Right atrium auricular region (tissue), 2 donors: ENCODE measurements at regions not wholly inside any gene's neighbourhood (a gene's known extent, or its start where the extent isn't known, plus 50 kb on each side); places are given as distances from the start of the nearest gene placed in this dataset.

Experiments used
- DNase-seq: peaks from one replicate; pipeline ENCODE4 v3.0.0-alpha.2; 2019; ENCODE audit warnings: low spot score
- H3K27ac ChIP-seq, 2 donors: fragments of 200-600 bp; sonication (generic); 1 replicate in 1 of 2; 2 replicates in 1 of 2; pipeline ENCODE4 v1.5.1; 2016 to 2019
- H3K27me3 ChIP-seq, 2 donors: fragments of 200-600 bp; sonication (generic); one replicate each; pipeline versions ENCODE4 v1.5.1 to v1.6.0; 2017 to 2019
- H3K36me3 ChIP-seq: fragments of 200-600 bp; sonication (generic); one replicate; pipeline ENCODE4 v1.5.1; 2016
- H3K4me1 ChIP-seq, 2 donors: fragments of 200-600 bp; sonication (generic); one replicate each; pipeline versions ENCODE4 v1.5.1 to v1.6.0; 2017 to 2019
- H3K4me3 ChIP-seq, 2 donors: fragments of 200-600 bp; sonication (generic); 1 replicate in 1 of 2; 2 replicates in 1 of 2; pipeline ENCODE4 v1.5.1; 2017 to 2019; ENCODE audit warnings: mild to moderate bottlenecking in 1 of 2, moderate library complexity in 1 of 2
- H3K9me3 ChIP-seq, 2 donors: fragments of 200-600 bp; sonication (generic); one replicate each; pipeline ENCODE4 v1.5.1; 2019
- CTCF ChIP-seq, 2 donors: fragments of 200-600 bp; sonication (generic); IDR thresholded peaks; one replicate each; pipeline ENCODE4 v1.5.1; 2019; ENCODE audit warnings: antibody characterized with exemption in 2 of 2

DNA sequence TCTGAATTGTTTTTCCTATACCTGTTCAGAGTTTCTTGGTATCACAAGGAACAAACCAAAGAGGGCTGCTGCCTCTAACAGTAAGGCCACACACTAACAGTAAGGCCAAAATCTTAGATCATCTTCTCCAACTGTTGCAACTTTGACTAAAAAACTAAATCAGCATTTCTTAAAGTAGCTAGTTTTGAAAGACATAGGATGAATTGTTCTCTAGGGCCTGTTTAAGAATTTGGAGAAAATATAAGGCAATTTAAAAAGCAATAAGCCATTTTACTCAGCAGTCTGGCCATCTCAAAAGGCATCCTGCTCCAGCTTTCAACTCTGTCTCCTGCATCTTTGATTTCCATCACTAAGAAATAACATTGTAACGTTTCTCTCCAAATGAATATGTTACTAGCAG is 105.0 kb upstream of the MON1B start:
- DNase-seq = no peak
- Histone ChIP-seq H3K36me3 (no peaks in the 10 kb centered on the region), H3K27me3 (no peaks in the 10 kb centered on the region), H3K27ac (no peak overlapping the region), H3K4me3 (no peak overlapping the region), H3K4me1 (no peaks in the 10 kb centered on the region), H3K9me3 (no peaks in the 10 kb centered on the region)
- TF ChIP-seq CTCF (IDR thresholded peaks at IDR 0.05) = no peak

DNA sequence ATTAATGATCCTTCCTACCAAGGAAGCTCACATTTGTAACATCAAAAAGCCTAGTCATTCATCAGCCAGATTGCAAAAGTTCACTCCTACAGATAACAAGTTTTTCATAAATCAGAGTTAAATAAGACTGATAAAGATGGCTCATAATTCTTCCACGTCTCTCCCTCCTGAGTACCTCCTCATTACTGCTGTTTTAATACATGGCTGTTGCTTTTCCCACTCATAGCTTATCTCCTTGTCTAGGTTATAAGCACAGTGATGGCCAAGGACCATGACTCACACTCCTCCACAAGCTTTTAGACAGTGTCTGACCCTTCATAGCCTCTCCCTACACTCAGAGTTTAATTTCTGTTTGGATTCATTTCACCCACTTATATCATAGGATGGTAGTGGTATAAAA is 100.9 kb upstream of the MON1B start:
- no peak overlapping the region for H3K27ac ChIP-seq
- H3K4me1 ChIP-seq = no peaks in the 10 kb centered on the region
- no peak for TF ChIP-seq CTCF (IDR thresholded peaks at IDR 0.05)
- no peaks in the 10 kb centered on the region for H3K36me3 ChIP-seq
- H3K27me3 ChIP-seq = no peaks in the 10 kb centered on the region
- H3K9me3 ChIP-seq = no peaks in the 10 kb centered on the region
- no peak overlapping the region for H3K4me3 ChIP-seq
- DNase-seq = no peak

DNA sequence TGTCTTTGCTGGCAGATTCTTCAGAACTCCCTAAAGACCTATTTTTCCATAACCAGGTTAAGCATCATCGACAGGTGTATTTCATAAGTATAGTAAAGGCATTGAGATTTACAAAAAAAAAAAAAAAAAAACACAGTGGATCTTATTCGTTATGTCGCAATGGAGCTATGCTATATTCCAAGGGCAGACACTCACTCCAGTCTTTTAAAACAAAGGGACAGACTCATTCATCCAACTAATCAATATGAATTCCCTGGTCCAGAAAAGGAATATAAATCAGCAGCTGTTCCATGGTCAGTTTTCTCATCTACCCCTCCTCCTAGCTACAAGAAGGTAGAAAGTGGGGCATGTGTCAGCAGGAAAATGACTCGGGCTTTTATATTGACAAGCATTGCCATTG is 97.7 kb upstream of the MON1B start:
- Histone ChIP-seq H3K4me1 (no peaks in the 10 kb centered on the region), H3K27me3 (no peaks in the 10 kb centered on the region), H3K9me3 (no peaks in the 10 kb centered on the region), H3K4me3 (no peak overlapping the region), H3K36me3 (no peaks in the 10 kb centered on the region), H3K27ac (no peak overlapping the region)
- no peak for TF ChIP-seq CTCF (IDR thresholded peaks at IDR 0.05)
- DNase-seq = no peak

GRCh38 chr16:77093999-77094398 is 97.0 kb upstream of the MON1B start:
- Histone ChIP-seq H3K4me3 (no peak overlapping the region), H3K27ac (no peak overlapping the region), H3K27me3 (no peaks in the 10 kb centered on the region), H3K9me3 (no peaks in the 10 kb centered on the region), H3K4me1 (no peaks in the 10 kb centered on the region), H3K36me3 (no peaks in the 10 kb centered on the region)
- DNase-seq = no peak
- TF ChIP-seq CTCF (IDR thresholded peaks at IDR 0.05) = no peak

- no peak overlapping the region for H3K4me3 ChIP-seq
- TF ChIP-seq CTCF (IDR thresholded peaks at IDR 0.05) = no peak
Observed at GRCh38 chr16:77111056-77111565, 79.9 kb upstream of the MON1B start.

GRCh38 chr16:77112746-77113145 is 78.2 kb upstream of the MON1B start:
- H3K9me3 ChIP-seq = no peaks in the 10 kb centered on the region
- H3K36me3 ChIP-seq = no peaks in the 10 kb centered on the region
- no peak overlapping the region for H3K4me3 ChIP-seq
- no peak for DNase-seq
- H3K4me1 ChIP-seq = peaks cover 0 to 6% of the 10 kb centered on the region in 2 donors
- no peak overlapping the region for H3K27ac ChIP-seq
- no peaks in the 10 kb centered on the region for H3K27me3 ChIP-seq
- TF ChIP-seq CTCF (IDR thresholded peaks at IDR 0.05) = no peak

More at GRCh38 chr16:77111056-77111565, 79.9 kb upstream of the MON1B start:
- Histone ChIP-seq H3K27me3 (no peaks in the 10 kb centered on the region), H3K9me3 (no peaks in the 10 kb centered on the region), H3K36me3 (no peaks in the 10 kb centered on the region), H3K27ac (no peak overlapping the region), H3K4me1 (peaks cover 0 to 6% of the 10 kb centered on the region in 2 donors)
- no peak for DNase-seq
